HG02938 (cell line): ENCODE measurements at regions not wholly inside any gene's neighbourhood (a gene's known extent, or its start where the extent isn't known, plus 50 kb on each side); places are given as distances from the start of the nearest gene placed in this dataset.
"Not testable (repeated sequence)": the region's sequence is repeated elsewhere in the genome, so short reads cannot be mapped to it uniquely, and the experiment has no call there.

ENCODE experiments used
- ATAC-seq: cut with Tn5 transposase; IDR thresholded peaks from one replicate; pipeline ENCODE4 v1.9.1; 2021; ENCODE audit warnings: mild to moderate bottlenecking, moderate library complexity; ENCODE audit not compliant: unreplicated experiment

DNA sequence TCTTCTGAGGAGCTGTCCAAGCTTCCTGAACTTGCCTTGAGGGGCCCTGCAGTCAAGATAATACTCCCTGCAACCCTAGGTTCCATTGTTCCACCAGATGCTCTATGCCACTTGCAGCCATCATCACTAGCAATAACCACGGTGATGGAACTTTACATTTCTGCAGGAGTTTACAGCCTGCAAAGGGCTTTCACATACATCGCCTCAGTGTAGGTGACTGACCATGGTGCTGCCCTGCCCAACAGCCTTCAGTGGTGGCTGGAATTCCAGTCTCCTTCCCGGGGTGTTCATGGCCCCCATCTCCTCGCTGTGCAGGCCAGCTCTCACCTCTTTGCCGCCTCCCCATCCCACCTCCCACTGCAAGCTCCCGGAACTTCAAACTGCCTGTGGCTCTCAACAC lies 225.5 kb upstream of the ECI2 start:
- no peak for ATAC-seq

DNA sequence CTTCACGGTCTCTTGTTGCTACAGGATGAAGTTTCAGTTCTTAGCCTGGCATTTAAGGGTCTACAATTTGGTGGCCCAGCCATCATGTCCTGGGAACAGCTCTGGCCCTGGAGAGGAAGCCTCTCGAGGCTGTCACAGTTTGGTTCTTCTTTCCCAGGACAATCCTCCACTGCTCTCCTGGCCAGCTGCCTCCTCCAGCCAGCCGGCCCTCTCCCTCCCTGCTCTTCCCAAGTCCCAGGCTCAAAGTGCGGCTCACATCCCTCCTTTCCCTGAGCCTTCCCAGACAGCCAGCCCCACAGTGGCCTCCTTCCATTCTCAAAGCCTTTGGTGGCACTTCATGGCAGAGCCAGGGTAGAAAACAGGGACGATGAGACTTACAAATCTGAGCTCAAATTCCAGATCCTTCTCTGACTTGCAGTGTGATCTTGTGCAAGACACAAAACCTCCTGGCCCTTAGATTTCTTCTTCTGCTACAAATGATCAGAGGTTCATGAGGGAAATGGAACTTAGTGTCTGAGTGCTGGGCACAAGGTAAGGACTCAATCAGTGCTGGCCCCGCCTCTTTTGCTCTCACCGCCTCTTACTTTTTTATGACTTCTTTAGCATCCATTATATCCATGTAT lies 223.8 kb upstream of the ECI2 start:
- ATAC-seq = no peak

DNA sequence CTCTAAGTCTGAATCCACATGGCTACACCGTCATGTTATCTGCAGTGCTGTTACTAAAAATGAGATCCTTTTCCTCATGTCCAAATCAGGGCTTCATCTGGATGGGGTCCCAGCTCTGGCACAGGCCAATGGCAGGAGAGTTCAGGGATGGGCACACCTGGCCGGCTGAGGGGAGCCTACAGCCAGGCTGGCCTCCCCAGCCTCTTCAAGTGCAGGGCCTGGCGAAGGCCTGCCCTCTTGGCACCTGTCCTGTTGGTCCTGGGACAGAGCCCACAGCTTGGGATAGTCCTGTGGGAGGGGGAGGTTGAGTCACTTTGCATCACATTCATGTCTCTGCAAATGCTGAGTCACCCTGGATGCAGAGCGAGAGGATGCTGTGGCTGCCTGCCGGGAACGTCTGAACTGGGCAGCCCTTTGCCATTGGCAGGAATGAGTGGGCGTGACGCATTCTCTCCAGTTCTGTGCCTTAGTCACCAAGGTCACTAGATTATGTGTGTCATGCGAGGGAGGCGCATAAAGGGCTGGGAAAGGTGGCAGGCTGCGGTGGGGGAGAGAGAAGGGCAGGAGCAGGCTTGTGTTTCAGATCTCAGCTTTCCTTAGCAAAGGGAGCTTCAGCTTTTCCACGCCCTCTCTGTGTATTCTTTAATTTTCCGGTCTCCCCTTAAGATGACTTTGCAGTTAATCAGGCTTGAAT lies 223.2 kb upstream of the ECI2 start:
- no peak for ATAC-seq

GRCh38 chr6:4357660-4358152 lies 222.3 kb upstream of the ECI2 start:
- not testable (repeated sequence) for ATAC-seq

DNA sequence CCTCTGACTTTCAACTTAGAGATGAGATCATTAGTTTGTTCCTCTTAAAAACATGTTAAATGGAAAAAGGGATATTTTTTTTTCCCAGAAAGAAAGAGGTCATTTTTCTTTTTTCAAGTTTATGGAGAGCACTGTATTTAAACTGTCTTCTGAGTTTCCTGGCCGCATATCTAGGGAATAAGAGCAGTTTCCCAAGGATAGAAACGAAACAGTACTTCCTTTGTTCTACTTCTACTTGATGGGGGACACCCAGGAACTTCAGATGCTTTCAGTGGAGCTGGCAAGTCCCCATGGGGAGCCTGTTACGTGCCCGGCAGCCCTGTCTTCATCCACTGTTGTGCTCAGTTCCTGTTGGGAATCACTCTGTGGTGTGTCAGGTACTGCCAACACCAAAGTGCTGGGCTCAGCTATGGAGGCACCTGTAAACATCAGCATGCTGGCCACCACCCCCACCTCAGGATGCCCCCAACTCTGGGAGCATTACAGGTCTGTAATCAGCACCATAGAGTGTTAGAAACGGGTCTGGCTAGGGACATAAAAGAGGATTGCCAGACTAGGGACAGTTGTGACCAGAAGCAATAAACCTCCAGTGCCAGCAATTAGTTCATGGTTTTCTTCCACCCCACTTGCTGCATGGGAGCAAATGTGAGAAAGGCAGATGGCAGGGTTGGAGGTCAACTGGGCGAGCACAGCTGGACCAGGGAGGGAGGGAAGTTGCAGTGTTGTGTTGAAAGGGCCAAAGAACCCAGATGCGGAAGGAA lies 221.7 kb upstream of the ECI2 start:
- no peak for ATAC-seq

DNA sequence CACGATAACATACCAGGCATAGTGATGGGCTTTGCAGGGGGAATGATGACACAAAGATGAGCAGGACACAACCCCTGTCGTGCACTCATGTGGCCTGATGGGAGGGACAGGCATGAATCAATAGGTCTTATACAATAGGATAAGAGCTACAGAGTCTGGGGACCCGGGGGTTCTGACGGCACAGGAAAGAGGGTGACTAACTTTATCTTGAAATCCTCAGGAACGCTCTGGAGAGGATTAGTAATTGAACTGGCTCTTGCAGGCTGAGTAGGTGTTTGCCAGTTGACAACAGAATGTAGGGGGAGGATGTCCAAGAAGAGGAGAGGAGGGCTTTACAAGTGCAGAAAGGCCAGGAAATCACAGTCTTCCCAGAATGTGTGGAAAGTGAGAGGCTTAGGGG lies 219.9 kb upstream of the ECI2 start:
- no peak for ATAC-seq

DNA sequence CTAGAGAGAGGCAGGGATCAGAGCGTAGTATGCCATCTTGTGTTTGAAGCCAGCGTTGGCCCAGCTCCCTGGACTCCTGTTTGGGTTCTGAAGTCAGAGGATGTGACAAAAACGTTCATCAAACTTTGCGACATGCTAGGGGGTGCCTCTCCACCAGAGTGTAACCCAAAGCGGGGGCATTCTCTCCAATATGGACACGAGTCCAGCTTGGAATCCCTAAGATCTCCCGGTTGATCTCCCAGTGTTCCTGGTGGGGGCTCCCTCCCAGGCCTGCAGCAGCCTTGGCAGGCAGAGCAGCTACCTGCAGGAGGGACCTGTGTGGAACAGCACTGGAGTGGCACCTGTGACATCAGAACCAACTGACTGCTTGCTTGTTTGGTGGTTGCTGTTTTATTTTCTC lies 218.8 kb upstream of the ECI2 start:
- ATAC-seq = no peak

- no peak for ATAC-seq
Measured at GRCh38 chr6:4352731-4353130, 217.4 kb upstream of the ECI2 start.

DNA sequence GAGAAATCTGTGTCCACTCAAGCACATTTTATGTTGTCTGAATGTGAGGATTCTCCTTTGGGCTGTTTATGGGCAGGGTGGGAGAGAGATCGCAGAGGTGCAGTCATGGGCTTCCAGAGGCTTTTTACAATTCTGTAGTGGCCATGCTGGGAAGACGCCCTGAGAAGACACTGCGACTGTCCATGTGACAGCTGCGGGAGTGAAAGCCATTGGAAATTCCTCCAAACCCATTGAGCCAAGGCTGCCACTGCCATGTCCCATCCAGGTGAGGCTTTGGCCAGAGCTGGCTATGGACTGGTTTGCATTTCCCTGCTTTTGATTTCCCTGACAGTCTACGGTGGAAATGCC lies 216.9 kb upstream of the ECI2 start:
- ATAC-seq = no peak

GRCh38 chr6:4351520-4352321 lies 216.3 kb upstream of the ECI2 start:
- ATAC-seq = no peak

DNA sequence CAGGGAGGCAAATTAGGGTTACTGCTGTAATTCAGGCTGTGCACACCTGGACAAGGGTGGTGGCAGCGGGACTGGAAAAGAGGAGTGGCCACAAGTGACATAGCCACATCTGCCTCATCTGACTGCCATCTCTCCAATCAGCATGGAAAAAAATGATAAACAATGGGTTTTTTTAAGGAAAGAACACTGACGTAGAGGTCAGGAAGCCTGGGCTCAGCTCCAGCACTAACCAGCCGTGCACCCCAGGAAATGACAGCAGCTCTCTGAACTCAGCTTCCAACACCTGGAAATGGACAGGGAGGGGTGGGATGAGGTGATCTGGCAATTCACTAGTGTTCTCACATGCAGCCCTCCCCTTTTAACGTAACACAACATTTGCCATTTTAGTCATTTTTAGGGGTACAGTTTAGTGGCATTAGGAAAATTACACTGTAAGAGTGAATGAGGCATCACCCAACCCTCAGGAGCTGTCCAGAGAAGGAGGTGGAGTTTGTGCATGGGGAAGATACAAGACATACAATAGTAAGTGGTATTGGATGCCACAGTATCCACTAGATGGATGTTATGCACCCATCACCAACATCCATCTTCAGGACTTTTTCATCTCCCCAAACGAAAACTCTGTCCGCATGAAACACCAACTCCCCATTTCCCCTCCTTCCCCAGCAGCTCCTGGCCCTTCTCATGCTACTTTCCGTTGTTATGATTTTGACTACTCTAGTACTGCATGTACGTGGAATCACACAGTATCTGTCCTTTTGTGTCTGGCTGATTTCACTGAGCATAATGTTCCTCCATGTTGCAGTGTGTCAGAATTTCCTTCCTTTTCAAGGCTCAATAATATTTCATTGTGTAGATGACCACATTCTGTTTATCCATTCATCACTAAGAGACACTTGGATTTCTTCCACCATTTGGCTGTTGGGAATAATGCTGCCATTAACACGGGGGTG lies 215.5 kb upstream of the ECI2 start:
- no peak for ATAC-seq

DNA sequence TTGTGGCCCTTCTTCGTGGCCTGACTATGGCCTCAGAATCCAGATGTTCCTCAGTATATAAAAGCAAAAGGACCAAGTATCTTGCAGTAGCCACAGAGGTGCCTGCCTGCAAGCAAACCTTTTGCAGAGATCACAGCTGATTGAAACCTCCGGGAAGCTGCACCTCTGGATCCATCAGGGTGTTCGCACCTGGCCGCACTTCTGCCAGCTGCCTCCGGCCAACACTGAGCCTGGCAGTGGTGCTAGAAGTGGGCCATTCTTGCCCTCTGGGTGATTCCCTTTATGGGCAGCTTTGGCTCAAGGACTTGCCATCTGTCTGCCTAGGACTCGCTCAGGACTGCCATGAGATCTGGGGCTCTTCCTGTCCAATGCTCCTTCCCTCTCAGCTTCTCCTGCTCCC lies 214.6 kb upstream of the ECI2 start:
- no peak for ATAC-seq

- no peak for ATAC-seq
Measured at GRCh38 chr6:4349323-4349722, 213.9 kb upstream of the ECI2 start.

- ATAC-seq = peak; percentile 89
Measured at GRCh38 chr6:4348462-4349112, 213.2 kb upstream of the ECI2 start.

DNA sequence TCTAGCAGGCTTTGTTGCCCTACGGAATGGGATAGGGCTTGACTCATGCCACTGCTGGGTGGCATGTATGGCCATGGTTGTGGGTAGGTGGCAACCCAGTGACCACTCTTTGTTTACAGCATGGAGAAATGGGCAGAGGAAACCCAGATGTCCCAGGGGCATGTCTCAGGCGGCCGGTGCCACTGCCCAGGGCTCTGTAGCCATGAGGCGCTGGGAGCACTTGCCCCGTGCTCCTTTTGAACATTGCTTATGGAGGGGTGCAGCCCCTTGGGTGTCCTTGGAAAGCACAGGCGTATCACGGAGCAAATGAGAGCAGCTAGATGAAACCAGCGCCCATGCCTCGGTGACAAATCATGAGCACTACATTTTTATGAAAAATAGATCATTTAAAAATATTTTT lies 212.5 kb upstream of the ECI2 start:
- ATAC-seq = no peak

DNA sequence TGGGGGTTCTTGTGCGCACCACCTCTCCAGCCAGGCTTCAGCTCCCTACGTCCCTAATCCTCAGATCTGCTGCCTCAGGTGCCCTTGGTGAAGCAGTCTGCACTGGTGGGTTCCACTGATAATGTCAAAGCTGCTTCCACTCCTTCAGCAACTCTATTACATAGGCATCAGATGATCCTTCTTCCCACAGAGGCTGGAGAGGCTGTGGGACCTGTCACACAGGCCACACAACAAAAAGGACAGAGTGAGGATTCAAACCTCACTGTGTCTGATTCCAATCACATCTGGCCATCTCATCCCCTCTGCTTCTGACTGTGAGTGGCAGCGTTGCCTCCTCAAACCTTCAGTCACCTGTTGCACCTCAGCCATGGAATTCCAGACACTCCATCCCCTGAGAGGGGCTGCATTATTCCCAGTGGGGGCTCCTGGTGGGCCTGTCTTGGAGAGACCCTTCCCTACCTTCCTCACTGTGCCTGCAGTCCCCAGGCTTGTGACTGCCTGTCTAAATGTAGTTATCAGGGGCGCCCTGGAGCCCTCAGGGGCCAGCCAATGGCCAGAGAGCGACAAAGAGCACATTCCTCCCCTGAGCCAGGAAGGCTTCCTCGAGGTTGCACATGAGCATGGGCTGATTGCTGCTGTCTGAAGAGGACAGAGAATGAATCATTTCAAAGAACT lies 211.4 kb upstream of the ECI2 start:
- no peak for ATAC-seq

- ATAC-seq = no peak
Measured at GRCh38 chr6:4345543-4345942, 210.2 kb upstream of the ECI2 start.

DNA sequence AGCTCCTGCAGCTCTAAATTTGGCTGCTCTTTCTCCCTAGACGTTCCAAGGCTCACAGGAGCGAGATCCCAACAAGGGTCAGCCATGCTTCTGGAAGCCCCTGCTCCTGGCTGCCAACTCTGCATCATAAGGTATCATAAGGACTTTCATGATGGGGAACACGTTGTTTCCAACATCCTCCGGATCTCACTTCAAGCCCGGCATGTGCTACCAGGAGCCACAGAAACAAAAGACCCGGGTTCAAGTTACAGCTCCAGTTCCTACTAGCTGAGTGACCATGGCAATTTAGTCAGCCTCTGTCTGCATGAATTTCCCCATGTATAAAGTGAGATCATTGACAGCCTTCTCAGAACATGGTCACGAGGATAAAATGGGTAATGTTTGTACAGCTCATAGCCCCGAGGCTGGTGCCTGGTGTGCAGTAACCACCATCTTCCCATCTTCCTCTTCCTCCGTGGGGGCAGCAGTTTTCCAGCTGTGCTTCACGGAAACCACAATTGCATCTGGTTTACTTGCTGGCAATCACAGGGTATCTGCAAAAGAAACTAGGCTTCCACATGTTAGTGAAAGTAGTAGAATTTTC lies 209.0 kb upstream of the ECI2 start:
- no peak for ATAC-seq
